Stomach (tissue), 8 donors: ENCODE measurements at regions not wholly inside any gene's neighbourhood (a gene's known extent, or its start where the extent isn't known, plus 50 kb on each side); places are given as distances from the start of the nearest gene placed in this dataset.

Experiments used
- DNase-seq, 2 donors: peaks; one replicate each; pipeline versions ENCODE4 v3.0.0 to v3.0.0-alpha.2; 2013 to 2019
- H3K27ac ChIP-seq, 5 donors: fragments of 200-600 bp in 4 of 5; sonication (generic) in 4 of 5; one replicate each; pipeline ENCODE4 v1.5.1; 2013 to 2019; ENCODE audit warnings: mild to moderate bottlenecking in 1 of 5, moderate library complexity in 1 of 5
- H3K27me3 ChIP-seq, 3 donors: fragments of 200-600 bp; sonication (generic); one replicate each; pipeline ENCODE4 v1.5.1; 2017 to 2019; ENCODE audit warnings: mixed run types in 1 of 3
- H3K36me3 ChIP-seq, 4 donors: fragments of 200-600 bp; sonication (generic); 1 replicate in 3 of 4; 2 replicates in 1 of 4; pipeline ENCODE4 v1.5.1; 2016 to 2019
- H3K4me1 ChIP-seq, 4 donors: fragments of 200-600 bp; sonication (generic); one replicate each; pipeline ENCODE4 v1.5.1; 2016 to 2019
- H3K4me3 ChIP-seq, 4 donors: fragments of 200-600 bp; sonication (generic) in 3 of 4; one replicate each; pipeline ENCODE4 v1.5.1; 2016 to 2019; ENCODE audit warnings: mild to moderate bottlenecking in 1 of 4
- H3K9me3 ChIP-seq, 4 donors: fragments of 200-600 bp; sonication (generic); one replicate each; pipeline ENCODE4 v1.5.1; 2016 to 2019
- CTCF ChIP-seq, 7 experiments: fragments of 450-650 bp in 4 of 7; fragments of 200-600 bp in 3 of 7; sonication (generic) in 3 of 7; IDR thresholded peaks; one replicate each; pipeline ENCODE4 v1.5.1; 2016 to 2019; ENCODE audit warnings: antibody characterized with exemption in 7 of 7, control low read depth in 2 of 7, mild to moderate bottlenecking in 1 of 7
- EP300 ChIP-seq: sonication (generic); formaldehyde crosslinking; IDR thresholded peaks from one replicate; pipeline ENCODE4 v1.6.1; 2017; ENCODE audit warnings: antibody characterized with exemption
- POLR2A ChIP-seq, 4 donors: fragments of 450-650 bp; IDR thresholded peaks; one replicate each; pipeline ENCODE4 v1.6.1; 2016; ENCODE audit warnings: antibody characterized with exemption in 4 of 4, control low read depth in 2 of 4, mild to moderate bottlenecking in 1 of 4, moderate library complexity in 1 of 4
- POLR2AphosphoS5 ChIP-seq, 3 donors: sonication (generic); formaldehyde crosslinking; IDR thresholded peaks; one replicate each; pipeline ENCODE4 v1.6.1; 2016; ENCODE audit warnings: antibody characterized with exemption in 3 of 3
- WGBS, 5 donors: extraction: QIAGEN DNeasy Blood & Tissue Kit in 3 of 5; methylation state at CpG; one replicate each; pipeline versions ENCODE4 v1.1.5 to v1.1.7; 2013 to 2018; 5-methylcytosine and 5-hydroxymethylcytosine counted together
- intact Hi-C: fragments of 100-400 bp; cut with DNase I; formaldehyde crosslinking; loops from one replicate; pipeline ENCODE4 v1.15.1; 2023; ENCODE audit warnings: low total_unique reads
- donor health status: healthy with polysubstance abuse.
- donor health status: Bipolar disorder and iron deficiency.
- donor health status: healthy.

DNA sequence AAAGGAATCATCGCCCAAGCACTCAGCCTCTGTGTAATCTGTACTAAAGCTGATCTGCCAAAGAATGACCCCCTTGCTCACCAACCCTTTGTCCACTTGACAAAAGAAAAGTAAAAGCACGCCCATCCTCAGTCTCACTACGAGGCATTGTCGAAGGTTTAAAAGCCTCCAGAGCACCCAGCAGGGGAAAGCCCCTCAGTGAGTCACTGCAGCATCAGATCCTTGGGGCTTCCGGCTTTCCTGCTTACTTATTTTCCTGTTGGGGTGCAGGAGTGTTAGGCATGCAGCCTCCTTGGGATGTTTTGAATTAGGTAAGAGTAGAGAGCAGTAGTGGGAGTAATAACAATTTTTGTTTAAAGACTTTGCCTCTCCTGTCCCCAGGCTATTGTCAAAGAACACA is 216.1 kb downstream of the MTHFS start:
- Histone ChIP-seq H3K36me3 (no peaks in the 10 kb centered on the region), H3K27me3 (peaks cover 0 to 5% (median 0%) of the 10 kb centered on the region in 3 donors), H3K27ac (no peak overlapping the region), H3K4me3 (no peak overlapping the region), H3K9me3 (no peaks in the 10 kb centered on the region), H3K4me1 (peaks cover 0 to 5% (median 0%) of the 10 kb centered on the region in 4 donors)
- no peak for DNase-seq
- TF ChIP-seq POLR2AphosphoS5 (IDR thresholded peaks at IDR 0.05) (no peak), POLR2A (IDR thresholded peaks at IDR 0.05) (no peak), EP300 (no peak), CTCF (IDR thresholded peaks at IDR 0.05) (no peak)
- intact Hi-C loops: no loop called here
- 44 to 63% (median 58%) methylated on average over 5 of the region's 5 CpGs for WGBS, 5 donors

DNA sequence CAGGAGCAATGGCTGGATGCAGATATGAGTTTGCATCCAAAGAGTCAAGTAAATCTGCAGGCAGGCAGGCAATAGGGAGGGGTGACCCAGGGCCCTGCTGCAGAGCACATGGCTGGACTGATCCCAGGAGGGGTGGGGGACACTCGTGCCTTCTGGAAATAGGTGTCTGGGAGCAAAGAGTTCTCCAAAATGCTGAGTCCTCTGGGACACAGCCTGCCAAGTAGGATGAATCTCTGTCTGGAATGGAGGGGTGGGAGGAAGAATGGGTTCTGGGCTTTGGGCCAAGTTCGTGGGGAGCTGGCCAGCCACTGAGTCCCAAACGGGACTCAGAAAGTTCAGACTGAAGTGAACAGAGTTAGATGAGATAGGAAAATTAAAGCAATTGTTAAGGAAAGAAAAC is 214.5 kb downstream of the MTHFS start:
- 17 to 29% (median 25%) methylated on average over 3 of the region's 3 CpGs for WGBS, 5 donors
- Histone ChIP-seq H3K27ac (no peak overlapping the region), H3K9me3 (no peaks in the 10 kb centered on the region), H3K4me3 (no peak overlapping the region), H3K36me3 (no peaks in the 10 kb centered on the region), H3K27me3 (peaks cover 0 to 10% (median 0%) of the 10 kb centered on the region in 3 donors), H3K4me1 (peaks cover 0 to 5% (median 0%) of the 10 kb centered on the region in 4 donors)
- peak in 1 of 2 donors; percentile 71 for DNase-seq
- no peak for TF ChIP-seq EP300
- no peak for TF ChIP-seq CTCF (IDR thresholded peaks at IDR 0.05)
- no peak for TF ChIP-seq POLR2AphosphoS5 (IDR thresholded peaks at IDR 0.05)
- no peak for TF ChIP-seq POLR2A (IDR thresholded peaks at IDR 0.05)
- intact Hi-C loops: no loop called here

- 67 to 84% (median 71%) methylated on average over 4 of the region's 4 CpGs for WGBS, 5 donors
- TF ChIP-seq CTCF (IDR thresholded peaks at IDR 0.05) (no peak), POLR2AphosphoS5 (IDR thresholded peaks at IDR 0.05) (no peak), EP300 (no peak), POLR2A (IDR thresholded peaks at IDR 0.05) (no peak)
- Histone ChIP-seq H3K4me1 (peaks cover 0 to 5% (median 0%) of the 10 kb centered on the region in 4 donors), H3K4me3 (no peak overlapping the region), H3K36me3 (no peaks in the 10 kb centered on the region), H3K27me3 (peaks cover 0 to 9% (median 0%) of the 10 kb centered on the region in 3 donors), H3K27ac (no peak overlapping the region), H3K9me3 (no peaks in the 10 kb centered on the region)
- intact Hi-C loops: no loop called here
- DNase-seq: no peak
Measured at GRCh38 chr15:79682851-79683288, 213.9 kb downstream of the MTHFS start.

DNA sequence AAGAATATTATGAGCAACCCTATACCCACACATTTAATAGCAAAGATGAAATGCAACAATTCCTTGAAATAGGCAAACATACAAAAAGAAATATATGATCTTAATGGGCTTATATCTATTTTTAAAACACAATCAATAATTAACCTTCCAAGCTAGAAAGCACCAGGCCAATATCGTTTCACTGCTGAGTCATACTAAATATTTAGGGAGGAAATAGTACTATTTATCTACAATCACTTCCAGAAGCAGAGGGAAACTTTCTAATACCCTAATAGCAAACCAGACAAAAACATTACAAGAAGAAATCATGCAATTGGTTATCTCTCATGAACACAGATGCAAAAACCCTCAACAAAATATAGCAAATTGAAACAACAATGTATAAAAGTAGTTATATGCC is 207.8 kb downstream of the MTHFS start:
- TF ChIP-seq POLR2A (IDR thresholded peaks at IDR 0.05) (no peak), POLR2AphosphoS5 (IDR thresholded peaks at IDR 0.05) (no peak), CTCF (IDR thresholded peaks at IDR 0.05) (no peak), EP300 (no peak)
- peaks cover 0 to 19% (median 13%) of the 10 kb centered on the region in 4 donors for H3K9me3 ChIP-seq
- WGBS, 5 donors: 3 to 18% (median 7%) methylated on average over 1 of the region's 1 CpG
- DNase-seq: no peak
- intact Hi-C loops: no loop called here
- H3K27ac ChIP-seq: no peak overlapping the region
- H3K4me3 ChIP-seq: no peak overlapping the region
- peaks cover 0 to 9% (median 0%) of the 10 kb centered on the region in 3 donors for H3K27me3 ChIP-seq
- H3K36me3 ChIP-seq: no peaks in the 10 kb centered on the region
- no peaks in the 10 kb centered on the region for H3K4me1 ChIP-seq
